ENCODE measurements at regions not wholly inside any gene's neighbourhood (a gene's known extent, or its start where the extent isn't known, plus 50 kb on each side); places are given as distances from the start of the nearest gene placed in this dataset.

DNA sequence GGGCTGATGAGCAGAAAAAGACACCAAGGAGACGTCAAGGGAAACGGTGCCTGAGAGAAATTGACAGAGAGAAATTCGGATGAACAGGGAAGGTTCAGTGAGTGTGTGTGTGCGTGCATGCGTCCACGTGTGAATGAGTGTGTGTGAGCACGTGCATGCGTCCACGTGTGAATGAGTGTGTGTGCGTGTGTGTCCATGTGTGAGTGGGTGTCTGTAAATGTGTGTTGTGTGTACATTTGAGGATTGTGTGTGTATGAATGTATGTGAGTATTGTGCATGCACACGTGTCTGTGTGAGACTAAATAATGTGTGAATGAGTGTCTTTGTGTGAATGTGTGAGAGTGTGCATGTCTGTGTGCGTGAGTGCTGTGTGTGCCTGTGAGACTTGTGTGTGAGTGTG, 137.4 kb upstream of the MED13L start:
- TF ChIP-seq, protein P1, sequence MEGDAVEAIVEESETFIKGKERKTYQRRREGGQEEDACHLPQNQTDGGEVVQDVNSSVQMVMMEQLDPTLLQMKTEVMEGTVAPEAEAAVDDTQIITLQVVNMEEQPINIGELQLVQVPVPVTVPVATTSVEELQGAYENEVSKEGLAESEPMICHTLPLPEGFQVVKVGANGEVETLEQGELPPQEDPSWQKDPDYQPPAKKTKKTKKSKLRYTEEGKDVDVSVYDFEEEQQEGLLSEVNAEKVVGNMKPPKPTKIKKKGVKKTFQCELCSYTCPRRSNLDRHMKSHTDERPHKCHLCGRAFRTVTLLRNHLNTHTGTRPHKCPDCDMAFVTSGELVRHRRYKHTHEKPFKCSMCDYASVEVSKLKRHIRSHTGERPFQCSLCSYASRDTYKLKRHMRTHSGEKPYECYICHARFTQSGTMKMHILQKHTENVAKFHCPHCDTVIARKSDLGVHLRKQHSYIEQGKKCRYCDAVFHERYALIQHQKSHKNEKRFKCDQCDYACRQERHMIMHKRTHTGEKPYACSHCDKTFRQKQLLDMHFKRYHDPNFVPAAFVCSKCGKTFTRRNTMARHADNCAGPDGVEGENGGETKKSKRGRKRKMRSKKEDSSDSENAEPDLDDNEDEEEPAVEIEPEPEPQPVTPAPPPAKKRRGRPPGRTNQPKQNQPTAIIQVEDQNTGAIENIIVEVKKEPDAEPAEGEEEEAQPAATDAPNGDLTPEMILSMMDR (conservative IDR thresholded peaks at IDR 0.05; ENCODE audit: low read depth, low read length): no peak
- no peak for TF ChIP-seq POLR2A (IDR thresholded peaks at IDR 0.05; ENCODE audit: low read depth, low read length)
- no peak for TF ChIP-seq CEBPB (IDR thresholded peaks at IDR 0.05; ENCODE audit: low read depth, low read length)
- no peak for TF ChIP-seq RAD21 (IDR thresholded peaks at IDR 0.05; ENCODE audit: low read length)
- TF ChIP-seq CHD1 (IDR thresholded peaks at IDR 0.05; ENCODE audit: low read depth, low read length): no peak
- TF ChIP-seq, protein P2, sequence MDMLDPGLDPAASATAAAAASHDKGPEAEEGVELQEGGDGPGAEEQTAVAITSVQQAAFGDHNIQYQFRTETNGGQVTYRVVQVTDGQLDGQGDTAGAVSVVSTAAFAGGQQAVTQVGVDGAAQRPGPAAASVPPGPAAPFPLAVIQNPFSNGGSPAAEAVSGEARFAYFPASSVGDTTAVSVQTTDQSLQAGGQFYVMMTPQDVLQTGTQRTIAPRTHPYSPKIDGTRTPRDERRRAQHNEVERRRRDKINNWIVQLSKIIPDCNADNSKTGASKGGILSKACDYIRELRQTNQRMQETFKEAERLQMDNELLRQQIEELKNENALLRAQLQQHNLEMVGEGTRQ (IDR thresholded peaks at IDR 0.05; ENCODE audit: low read depth, low read length): no peak
- TF ChIP-seq NFE2L2 (IDR thresholded peaks at IDR 0.05; ENCODE audit: low read depth, low read length): no peak
- no peak for TF ChIP-seq SMC3 (IDR thresholded peaks at IDR 0.05; ENCODE audit: low read depth, low read length)
- TF ChIP-seq BHLHE40 (IDR thresholded peaks at IDR 0.05; ENCODE audit: low read depth, low read length): no peak
- no peak for TF ChIP-seq RFX5 (IDR thresholded peaks at IDR 0.05; ENCODE audit: low read depth, low read length)

Data from IMR-90 (cell line).